ENCODE measurements at regions not wholly inside any gene's neighbourhood (a gene's known extent, or its start where the extent isn't known, plus 50 kb on each side); places are given as distances from the start of the nearest gene placed in this dataset.

- no peak for DNase-seq (ENCODE audit: low spot score)
- H3K27ac ChIP-seq: no peak overlapping the region
- intact Hi-C loops (cut with DNase I): no loop called here
- no peaks in the 10 kb centered on the region for H3K27me3 ChIP-seq (replicated peaks; ENCODE audit: insufficient read depth)
- no peaks in the 10 kb centered on the region for H3K36me3 ChIP-seq
- no peaks in the 10 kb centered on the region for H3K4me1 ChIP-seq (replicated peaks)
- WGBS: 84% methylated on average over 2 of the region's 2 CpGs
- H3K4me3 ChIP-seq: no peak overlapping the region
- TF ChIP-seq POLR2AphosphoS5 (IDR thresholded peaks at IDR 0.05): no peak
- no peak for TF ChIP-seq CTCF (IDR thresholded peaks at IDR 0.05)
- no peak for TF ChIP-seq POLR2A (IDR thresholded peaks at IDR 0.05)
- no peaks in the 10 kb centered on the region for H3K9me3 ChIP-seq
Observed at GRCh38 chr13:50709058-50709457, 134.4 kb downstream of the DLEU7 start.

- Histone ChIP-seq H3K27me3 (replicated peaks; ENCODE audit: insufficient read depth) (no peaks in the 10 kb centered on the region), H3K4me1 (replicated peaks) (no peaks in the 10 kb centered on the region), H3K36me3 (no peaks in the 10 kb centered on the region), H3K9me3 (no peaks in the 10 kb centered on the region), H3K4me3 (no peak overlapping the region), H3K27ac (no peak overlapping the region)
- no peak for DNase-seq (ENCODE audit: low spot score)
- intact Hi-C loops (cut with DNase I): no loop called here
- no peak for TF ChIP-seq CTCF (IDR thresholded peaks at IDR 0.05)
- TF ChIP-seq POLR2AphosphoS5 (IDR thresholded peaks at IDR 0.05): no peak
- TF ChIP-seq POLR2A (IDR thresholded peaks at IDR 0.05): no peak
- 60% methylated on average over 6 of the region's 6 CpGs for WGBS
Observed at GRCh38 chr13:50711131-50711815, 132.2 kb downstream of the DLEU7 start.

GRCh38 chr13:50711996-50712395, 131.5 kb downstream of the DLEU7 start:
- no peaks in the 10 kb centered on the region for H3K36me3 ChIP-seq
- no peak overlapping the region for H3K27ac ChIP-seq
- intact Hi-C loops (cut with DNase I): no loop called here
- no peaks in the 10 kb centered on the region for H3K4me1 ChIP-seq (replicated peaks)
- H3K27me3 ChIP-seq (replicated peaks; ENCODE audit: insufficient read depth): no peaks in the 10 kb centered on the region
- TF ChIP-seq CTCF (IDR thresholded peaks at IDR 0.05) (no peak), POLR2A (IDR thresholded peaks at IDR 0.05) (no peak), POLR2AphosphoS5 (IDR thresholded peaks at IDR 0.05) (no peak)
- no peak overlapping the region for H3K4me3 ChIP-seq
- DNase-seq (ENCODE audit: low spot score): no peak
- H3K9me3 ChIP-seq: no peaks in the 10 kb centered on the region
- 52% methylated on average over 3 of the region's 3 CpGs for WGBS

GRCh38 chr13:50712456-50712855, 131.0 kb downstream of the DLEU7 start:
- no peak for TF ChIP-seq CTCF (IDR thresholded peaks at IDR 0.05)
- TF ChIP-seq POLR2A (IDR thresholded peaks at IDR 0.05): no peak
- no peak for TF ChIP-seq POLR2AphosphoS5 (IDR thresholded peaks at IDR 0.05)
- intact Hi-C loops (cut with DNase I): no loop called here
- Histone ChIP-seq H3K36me3 (no peaks in the 10 kb centered on the region), H3K27me3 (replicated peaks; ENCODE audit: insufficient read depth) (no peaks in the 10 kb centered on the region), H3K27ac (no peak overlapping the region), H3K4me3 (no peak overlapping the region), H3K4me1 (replicated peaks) (no peaks in the 10 kb centered on the region), H3K9me3 (no peaks in the 10 kb centered on the region)
- no peak for DNase-seq (ENCODE audit: low spot score)
- 46% methylated on average over 3 of the region's 3 CpGs for WGBS

- Histone ChIP-seq H3K9me3 (no peaks in the 10 kb centered on the region), H3K4me3 (no peak overlapping the region), H3K36me3 (no peaks in the 10 kb centered on the region), H3K4me1 (replicated peaks) (no peaks in the 10 kb centered on the region), H3K27me3 (replicated peaks; ENCODE audit: insufficient read depth) (no peaks in the 10 kb centered on the region), H3K27ac (no peak overlapping the region)
- TF ChIP-seq POLR2AphosphoS5 (IDR thresholded peaks at IDR 0.05): no peak
- no peak for TF ChIP-seq CTCF (IDR thresholded peaks at IDR 0.05)
- no peak for TF ChIP-seq POLR2A (IDR thresholded peaks at IDR 0.05)
- intact Hi-C loops (cut with DNase I): no loop called here
- WGBS: 83% methylated on average over 7 of the region's 7 CpGs
- DNase-seq (ENCODE audit: low spot score): no peak
Observed at GRCh38 chr13:50712881-50713280, 130.6 kb downstream of the DLEU7 start.

Measured in prostate gland (tissue), 2 donors.